ENCODE measurements at regions not wholly inside any gene's neighbourhood (a gene's known extent, or its start where the extent isn't known, plus 50 kb on each side); places are given as distances from the start of the nearest gene placed in this dataset.

GRCh38 chr6:48904809-48905208 is 558.2 kb downstream of the MMUT start:
- no peak for DNase-seq
- H3K27ac ChIP-seq (ENCODE audit: insufficient read depth in 1 of 2, low read depth in 1 of 2, low read length in 2 of 2, poor library complexity in 1 of 2, severe bottlenecking in 2 of 2) = no peak overlapping the region
- no peaks in the 10 kb centered on the region for H3K36me3 ChIP-seq (ENCODE audit: control insufficient read depth in 4 of 4, insufficient read depth in 4 of 4, low read length in 3 of 4)
- no peaks in the 10 kb centered on the region for H3K9me3 ChIP-seq (ENCODE audit: control extremely low read depth in 1 of 5, control insufficient read depth in 4 of 5, insufficient read depth in 2 of 5, low read depth in 1 of 5, low read length in 4 of 5)
- H3K4me3 ChIP-seq (ENCODE audit: control insufficient read depth in 1 of 7, extremely low read depth in 1 of 7, insufficient read depth in 4 of 7, low read depth in 2 of 7, low read length in 6 of 7) = no peak overlapping the region
- H3K27me3 ChIP-seq (replicated peaks in 2 of 5; ENCODE audit: control insufficient read depth in 4 of 5, insufficient read depth in 5 of 5, low read length in 4 of 5) = no peaks in the 10 kb centered on the region
- ChIA-PET CTCF (no interaction called here), POLR2A (interaction anchor here (0.7 kb wide), 1 partner anchor 58 kb away, joined by 3 read pairs; no protein-coding TSS in a partner anchor)
- H3K4me1 ChIP-seq (ENCODE audit: control extremely low read depth in 1 of 4, control insufficient read depth in 4 of 4, insufficient read depth in 4 of 4, low read length in 3 of 4) = no peaks in the 10 kb centered on the region

GRCh38 chr6:48894469-48894868 is 568.6 kb downstream of the MMUT start:
- Histone ChIP-seq H3K27ac (ENCODE audit: insufficient read depth in 1 of 2, low read depth in 1 of 2, low read length in 2 of 2, poor library complexity in 1 of 2, severe bottlenecking in 2 of 2) (no peak overlapping the region), H3K4me1 (ENCODE audit: control extremely low read depth in 1 of 4, control insufficient read depth in 4 of 4, insufficient read depth in 4 of 4, low read length in 3 of 4) (no peaks in the 10 kb centered on the region), H3K4me3 (ENCODE audit: control insufficient read depth in 1 of 7, extremely low read depth in 1 of 7, insufficient read depth in 4 of 7, low read depth in 2 of 7, low read length in 6 of 7) (no peak overlapping the region), H3K9me3 (ENCODE audit: control extremely low read depth in 1 of 5, control insufficient read depth in 4 of 5, insufficient read depth in 2 of 5, low read depth in 1 of 5, low read length in 4 of 5) (no peaks in the 10 kb centered on the region), H3K27me3 (replicated peaks in 2 of 5; ENCODE audit: control insufficient read depth in 4 of 5, insufficient read depth in 5 of 5, low read length in 4 of 5) (no peaks in the 10 kb centered on the region), H3K36me3 (ENCODE audit: control insufficient read depth in 4 of 4, insufficient read depth in 4 of 4, low read length in 3 of 4) (no peaks in the 10 kb centered on the region)
- no peak for DNase-seq
- ChIA-PET POLR2A (no interaction called here), CTCF (no interaction called here)
- 83% methylated on average over 1 of the region's 3 CpGs for WGBS (ENCODE audit: insufficient coverage)

DNA sequence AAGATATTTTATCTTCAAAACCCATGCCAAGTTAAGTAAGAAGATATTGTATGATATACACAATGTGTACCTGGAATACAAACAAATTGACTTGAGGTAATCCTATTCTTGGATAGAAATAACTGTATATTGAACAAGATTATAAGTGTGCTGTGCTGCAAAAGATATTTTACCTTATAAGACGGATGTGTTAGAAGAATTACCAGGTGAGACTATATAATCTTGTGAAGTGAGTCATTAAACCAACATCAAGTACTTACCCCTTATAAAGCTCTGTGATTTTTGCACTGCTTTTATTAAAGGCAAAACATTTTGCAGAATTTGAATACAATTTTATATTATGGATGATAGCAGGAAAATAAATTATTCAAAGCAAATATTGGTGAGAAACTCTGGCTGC is 570.0 kb downstream of the MMUT start:
- no peaks in the 10 kb centered on the region for H3K27me3 ChIP-seq (replicated peaks in 2 of 5; ENCODE audit: control insufficient read depth in 4 of 5, insufficient read depth in 5 of 5, low read length in 4 of 5)
- no peaks in the 10 kb centered on the region for H3K4me1 ChIP-seq (ENCODE audit: control extremely low read depth in 1 of 4, control insufficient read depth in 4 of 4, insufficient read depth in 4 of 4, low read length in 3 of 4)
- H3K4me3 ChIP-seq (ENCODE audit: control insufficient read depth in 1 of 7, extremely low read depth in 1 of 7, insufficient read depth in 4 of 7, low read depth in 2 of 7, low read length in 6 of 7) = no peak overlapping the region
- no peak for DNase-seq
- no peak overlapping the region for H3K27ac ChIP-seq (ENCODE audit: insufficient read depth in 1 of 2, low read depth in 1 of 2, low read length in 2 of 2, poor library complexity in 1 of 2, severe bottlenecking in 2 of 2)
- H3K9me3 ChIP-seq (ENCODE audit: control extremely low read depth in 1 of 5, control insufficient read depth in 4 of 5, insufficient read depth in 2 of 5, low read depth in 1 of 5, low read length in 4 of 5) = no peaks in the 10 kb centered on the region
- POLR2A ChIA-PET = no interaction called here
- no CpG with 5 or more reads among the region's 1 CpG for WGBS (ENCODE audit: insufficient coverage)
- CTCF ChIA-PET = no interaction called here
- no peaks in the 10 kb centered on the region for H3K36me3 ChIP-seq (ENCODE audit: control insufficient read depth in 4 of 4, insufficient read depth in 4 of 4, low read length in 3 of 4)

GRCh38 chr6:48891308-48891707 is 571.7 kb downstream of the MMUT start:
- WGBS (ENCODE audit: insufficient coverage) = no CpG with 5 or more reads among the region's 3 CpGs
- ChIA-PET CTCF (no interaction called here), POLR2A (no interaction called here)
- H3K27me3 ChIP-seq (replicated peaks in 2 of 5; ENCODE audit: control insufficient read depth in 4 of 5, insufficient read depth in 5 of 5, low read length in 4 of 5) = no peaks in the 10 kb centered on the region
- H3K4me1 ChIP-seq (ENCODE audit: control extremely low read depth in 1 of 4, control insufficient read depth in 4 of 4, insufficient read depth in 4 of 4, low read length in 3 of 4) = no peaks in the 10 kb centered on the region
- DNase-seq = no peak
- H3K9me3 ChIP-seq (ENCODE audit: control extremely low read depth in 1 of 5, control insufficient read depth in 4 of 5, insufficient read depth in 2 of 5, low read depth in 1 of 5, low read length in 4 of 5) = no peaks in the 10 kb centered on the region
- H3K4me3 ChIP-seq (ENCODE audit: control insufficient read depth in 1 of 7, extremely low read depth in 1 of 7, insufficient read depth in 4 of 7, low read depth in 2 of 7, low read length in 6 of 7) = no peak overlapping the region
- H3K36me3 ChIP-seq (ENCODE audit: control insufficient read depth in 4 of 4, insufficient read depth in 4 of 4, low read length in 3 of 4) = no peaks in the 10 kb centered on the region
- no peak overlapping the region for H3K27ac ChIP-seq (ENCODE audit: insufficient read depth in 1 of 2, low read depth in 1 of 2, low read length in 2 of 2, poor library complexity in 1 of 2, severe bottlenecking in 2 of 2)

GRCh38 chr6:48889429-48889828 is 573.6 kb downstream of the MMUT start:
- CTCF ChIA-PET = no interaction called here
- Histone ChIP-seq H3K4me3 (ENCODE audit: control insufficient read depth in 1 of 7, extremely low read depth in 1 of 7, insufficient read depth in 4 of 7, low read depth in 2 of 7, low read length in 6 of 7) (no peak overlapping the region), H3K9me3 (ENCODE audit: control extremely low read depth in 1 of 5, control insufficient read depth in 4 of 5, insufficient read depth in 2 of 5, low read depth in 1 of 5, low read length in 4 of 5) (no peaks in the 10 kb centered on the region), H3K36me3 (ENCODE audit: control insufficient read depth in 4 of 4, insufficient read depth in 4 of 4, low read length in 3 of 4) (no peaks in the 10 kb centered on the region), H3K4me1 (ENCODE audit: control extremely low read depth in 1 of 4, control insufficient read depth in 4 of 4, insufficient read depth in 4 of 4, low read length in 3 of 4) (peaks cover 0 to 4% (median 0%) of the 10 kb centered on the region in 4 experiments), H3K27ac (ENCODE audit: insufficient read depth in 1 of 2, low read depth in 1 of 2, low read length in 2 of 2, poor library complexity in 1 of 2, severe bottlenecking in 2 of 2) (no peak overlapping the region), H3K27me3 (replicated peaks in 2 of 5; ENCODE audit: control insufficient read depth in 4 of 5, insufficient read depth in 5 of 5, low read length in 4 of 5) (no peaks in the 10 kb centered on the region)
- DNase-seq = no peak
- POLR2A ChIA-PET = no interaction called here
- 100% methylated on average over 1 of the region's 2 CpGs for WGBS (ENCODE audit: insufficient coverage)

- H3K4me1 ChIP-seq (ENCODE audit: control extremely low read depth in 1 of 4, control insufficient read depth in 4 of 4, insufficient read depth in 4 of 4, low read length in 3 of 4) = peaks cover 0 to 10% (median 1%) of the 10 kb centered on the region in 4 experiments
- ChIA-PET CTCF (no interaction called here), POLR2A (no interaction called here)
- DNase-seq = no peak
- H3K36me3 ChIP-seq (ENCODE audit: control insufficient read depth in 4 of 4, insufficient read depth in 4 of 4, low read length in 3 of 4) = no peaks in the 10 kb centered on the region
- H3K9me3 ChIP-seq (ENCODE audit: control extremely low read depth in 1 of 5, control insufficient read depth in 4 of 5, insufficient read depth in 2 of 5, low read depth in 1 of 5, low read length in 4 of 5) = peaks cover 0 to 2% (median 0%) of the 10 kb centered on the region in 5 experiments
- no peaks in the 10 kb centered on the region for H3K27me3 ChIP-seq (replicated peaks in 2 of 5; ENCODE audit: control insufficient read depth in 4 of 5, insufficient read depth in 5 of 5, low read length in 4 of 5)
- H3K27ac ChIP-seq (ENCODE audit: insufficient read depth in 1 of 2, low read depth in 1 of 2, low read length in 2 of 2, poor library complexity in 1 of 2, severe bottlenecking in 2 of 2) = no peak overlapping the region
- H3K4me3 ChIP-seq (ENCODE audit: control insufficient read depth in 1 of 7, extremely low read depth in 1 of 7, insufficient read depth in 4 of 7, low read depth in 2 of 7, low read length in 6 of 7) = no peak overlapping the region
Measured at GRCh38 chr6:48883116-48883515, 579.9 kb downstream of the MMUT start.

- Histone ChIP-seq H3K9me3 (ENCODE audit: control extremely low read depth in 1 of 5, control insufficient read depth in 4 of 5, insufficient read depth in 2 of 5, low read depth in 1 of 5, low read length in 4 of 5) (peaks cover 0 to 2% (median 0%) of the 10 kb centered on the region in 5 experiments), H3K4me1 (ENCODE audit: control extremely low read depth in 1 of 4, control insufficient read depth in 4 of 4, insufficient read depth in 4 of 4, low read length in 3 of 4) (peaks cover 0 to 10% (median 1%) of the 10 kb centered on the region in 4 experiments), H3K36me3 (ENCODE audit: control insufficient read depth in 4 of 4, insufficient read depth in 4 of 4, low read length in 3 of 4) (no peaks in the 10 kb centered on the region), H3K4me3 (ENCODE audit: control insufficient read depth in 1 of 7, extremely low read depth in 1 of 7, insufficient read depth in 4 of 7, low read depth in 2 of 7, low read length in 6 of 7) (no peak overlapping the region), H3K27ac (ENCODE audit: insufficient read depth in 1 of 2, low read depth in 1 of 2, low read length in 2 of 2, poor library complexity in 1 of 2, severe bottlenecking in 2 of 2) (no peak overlapping the region), H3K27me3 (replicated peaks in 2 of 5; ENCODE audit: control insufficient read depth in 4 of 5, insufficient read depth in 5 of 5, low read length in 4 of 5) (no peaks in the 10 kb centered on the region)
- no CpG with 5 or more reads among the region's 1 CpG for WGBS (ENCODE audit: insufficient coverage)
- CTCF ChIA-PET = no interaction called here
- POLR2A ChIA-PET = no interaction called here
- no peak for DNase-seq
Measured at GRCh38 chr6:48881551-48881950, 581.5 kb downstream of the MMUT start.
